Omental fat pad (tissue), 3 donors: ENCODE measurements at regions not wholly inside any gene's neighbourhood (a gene's known extent, or its start where the extent isn't known, plus 50 kb on each side); places are given as distances from the start of the nearest gene placed in this dataset.
"Not testable (repeated sequence)": the region's sequence is repeated elsewhere in the genome, so short reads cannot be mapped to it uniquely, and the experiment has no call there.

ENCODE experiments used
- ATAC-seq: fragments of 150-250 bp; one replicate; pipeline ENCODE4 v1.9.1; 2016; ENCODE audit warnings: mild to moderate bottlenecking, moderate library complexity; ENCODE audit not compliant: low FRiP score
- DNase-seq: peaks from one replicate; pipeline ENCODE4 v3.0.0-alpha.2; 2019; ENCODE audit warnings: low spot score
- TF ChIP-seq, protein P1 (sequence below), 3 donors: fragments of 450-650 bp; IDR thresholded peaks; one replicate each; pipeline ENCODE4 v1.5.1; 2016 to 2017; ENCODE audit warnings: antibody characterized with exemption in 3 of 3, mild to moderate bottlenecking in 3 of 3, moderate library complexity in 2 of 3

DNA sequence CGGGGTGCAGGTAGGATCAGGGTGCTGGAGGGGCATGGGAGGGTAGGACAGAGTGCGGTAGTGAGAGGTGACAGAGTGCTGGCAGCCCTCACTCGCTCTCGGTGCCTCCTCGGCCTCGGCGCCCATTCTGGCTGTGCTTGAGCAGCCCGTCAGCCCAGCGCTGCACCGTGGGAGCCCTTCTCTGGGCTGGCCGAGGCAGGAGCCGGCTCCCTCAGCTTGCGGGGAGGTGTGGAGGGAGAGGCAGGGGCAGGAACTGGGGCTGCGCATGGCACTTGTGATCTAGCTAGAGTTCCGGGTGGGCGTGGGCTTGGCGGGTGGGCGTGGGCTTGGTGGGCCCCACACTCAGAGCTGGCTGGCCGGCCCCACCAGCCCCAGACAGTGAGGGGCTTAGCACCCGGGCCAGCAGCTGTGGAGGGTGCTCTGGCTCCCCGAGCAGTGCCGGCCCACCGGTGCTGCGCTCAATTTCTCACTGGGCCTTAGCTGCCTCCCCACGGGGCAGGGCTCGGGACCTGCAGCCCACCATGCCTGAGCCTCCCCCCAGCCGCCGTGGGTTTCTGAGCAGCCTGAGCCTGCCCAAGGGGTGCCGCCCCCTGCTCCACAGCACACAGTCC is 112.8 kb upstream of the DUSP22 start:
- ATAC-seq: no peak

DNA sequence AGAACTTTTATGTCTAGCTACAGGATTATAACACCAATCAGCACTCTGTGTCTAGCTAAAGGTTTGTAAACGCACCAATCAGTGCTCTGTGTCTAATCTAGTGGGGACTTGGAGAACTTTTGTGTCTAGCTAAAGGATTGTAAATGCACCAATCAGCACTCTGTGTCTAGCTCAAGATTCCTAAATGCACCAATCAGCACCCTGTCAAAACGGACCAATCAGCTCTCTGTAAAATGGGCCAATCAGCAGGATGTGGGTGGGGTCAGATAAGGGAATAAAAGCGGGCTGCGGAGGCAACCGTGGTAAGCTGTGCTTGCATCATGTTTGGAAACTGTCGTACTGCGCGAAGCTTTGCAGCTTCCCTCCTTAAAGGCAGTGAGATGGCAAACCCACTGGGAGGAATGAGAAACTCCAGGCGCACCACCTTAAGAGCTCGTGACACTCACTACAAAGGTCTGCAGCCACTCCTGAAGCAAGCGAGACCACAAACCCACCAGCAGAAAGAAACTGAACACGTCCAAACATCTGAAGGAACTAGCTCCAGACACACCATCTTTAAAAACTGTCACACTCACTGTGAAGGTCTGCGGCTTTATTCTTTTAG is 112.1 kb upstream of the DUSP22 start:
- DNase-seq, ATAC-seq: not testable (repeated sequence)

More for the DNA sequence above, 112.8 kb upstream of the DUSP22 start:
- TF ChIP-seq, protein P1, sequence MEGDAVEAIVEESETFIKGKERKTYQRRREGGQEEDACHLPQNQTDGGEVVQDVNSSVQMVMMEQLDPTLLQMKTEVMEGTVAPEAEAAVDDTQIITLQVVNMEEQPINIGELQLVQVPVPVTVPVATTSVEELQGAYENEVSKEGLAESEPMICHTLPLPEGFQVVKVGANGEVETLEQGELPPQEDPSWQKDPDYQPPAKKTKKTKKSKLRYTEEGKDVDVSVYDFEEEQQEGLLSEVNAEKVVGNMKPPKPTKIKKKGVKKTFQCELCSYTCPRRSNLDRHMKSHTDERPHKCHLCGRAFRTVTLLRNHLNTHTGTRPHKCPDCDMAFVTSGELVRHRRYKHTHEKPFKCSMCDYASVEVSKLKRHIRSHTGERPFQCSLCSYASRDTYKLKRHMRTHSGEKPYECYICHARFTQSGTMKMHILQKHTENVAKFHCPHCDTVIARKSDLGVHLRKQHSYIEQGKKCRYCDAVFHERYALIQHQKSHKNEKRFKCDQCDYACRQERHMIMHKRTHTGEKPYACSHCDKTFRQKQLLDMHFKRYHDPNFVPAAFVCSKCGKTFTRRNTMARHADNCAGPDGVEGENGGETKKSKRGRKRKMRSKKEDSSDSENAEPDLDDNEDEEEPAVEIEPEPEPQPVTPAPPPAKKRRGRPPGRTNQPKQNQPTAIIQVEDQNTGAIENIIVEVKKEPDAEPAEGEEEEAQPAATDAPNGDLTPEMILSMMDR (IDR thresholded peaks at IDR 0.05): no peak
- DNase-seq: no peak

DNA sequence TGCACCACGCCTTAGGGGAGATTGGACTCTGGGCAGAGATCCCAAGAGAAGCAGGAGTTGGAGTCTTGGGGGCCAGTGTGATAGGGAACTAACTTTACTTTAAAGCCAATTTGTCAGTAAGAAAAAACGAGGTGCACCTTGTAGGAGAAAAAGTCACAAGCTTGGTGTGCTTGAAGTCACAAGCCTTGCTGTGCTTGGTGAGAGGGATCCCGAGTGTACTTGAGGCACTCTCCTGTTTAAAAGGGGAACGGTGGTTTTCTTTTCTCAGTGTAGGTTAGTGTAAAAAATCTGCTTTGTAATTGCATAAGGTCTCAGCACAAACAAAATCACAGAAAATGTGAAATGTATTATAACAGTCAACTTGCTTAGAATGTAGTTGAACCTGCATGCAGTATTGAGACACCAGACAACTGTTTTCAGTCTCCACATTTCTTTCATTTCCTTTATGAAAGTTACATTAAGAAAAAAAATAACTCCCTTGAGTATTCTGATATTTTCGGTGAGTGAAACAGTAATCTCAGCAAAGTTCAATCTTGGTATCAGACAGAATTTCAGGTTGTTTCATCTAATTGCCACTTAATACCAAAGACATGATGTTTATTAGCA is 111.1 kb upstream of the DUSP22 start:
- TF ChIP-seq, protein P1 (IDR thresholded peaks at IDR 0.05): no peak
- ATAC-seq (no peak), DNase-seq (no peak)

DNA sequence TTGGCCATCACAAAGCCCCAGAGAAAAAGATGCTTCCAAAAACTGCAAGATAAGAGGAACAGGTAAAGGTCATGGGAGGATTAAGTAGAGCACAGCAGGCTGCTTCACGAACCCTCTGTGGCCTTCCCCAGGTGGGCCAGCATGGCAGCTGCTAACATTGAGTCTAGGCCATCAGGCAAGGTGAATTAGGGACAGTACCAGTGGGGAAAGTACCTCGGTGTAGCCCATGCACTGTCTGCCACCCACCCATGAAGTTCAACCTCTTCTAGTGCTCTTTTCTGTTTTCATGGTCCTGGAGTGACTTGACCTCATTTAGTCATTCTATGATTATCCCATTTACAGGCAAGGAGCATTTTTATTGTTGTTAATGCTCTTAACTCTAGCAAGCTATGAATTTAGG is 108.6 kb upstream of the DUSP22 start:
- DNase-seq (no peak), ATAC-seq (no peak)
- TF ChIP-seq, protein P1 (IDR thresholded peaks at IDR 0.05): no peak

DNA sequence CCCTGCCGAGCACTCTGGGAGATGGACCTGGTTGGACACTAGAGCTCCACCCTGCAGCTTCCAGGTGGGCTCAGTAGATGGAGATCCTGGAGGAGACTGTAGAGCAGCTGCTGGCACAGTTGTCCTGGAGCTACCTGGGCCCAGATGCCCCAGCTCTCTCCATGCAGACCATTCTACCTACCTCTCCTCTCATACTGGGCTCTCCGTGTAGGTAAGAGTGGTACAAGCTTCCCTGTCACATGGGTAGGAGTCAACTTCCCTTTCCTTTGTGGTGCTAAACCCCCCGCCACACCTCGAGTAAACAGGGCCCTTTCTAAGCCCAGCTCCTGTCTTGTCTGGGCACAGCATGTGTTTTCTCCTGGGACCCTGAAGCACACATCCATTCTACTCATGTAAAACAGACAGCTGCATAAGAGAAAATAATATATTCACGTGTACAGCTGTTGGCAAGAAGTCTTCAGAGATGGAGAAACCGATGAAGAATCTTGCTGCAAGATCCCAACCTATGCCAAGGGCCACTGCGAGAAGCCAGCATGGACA is 108.1 kb upstream of the DUSP22 start:
- no peak for ATAC-seq
- TF ChIP-seq, protein P1 (IDR thresholded peaks at IDR 0.05): no peak
- no peak for DNase-seq

DNA sequence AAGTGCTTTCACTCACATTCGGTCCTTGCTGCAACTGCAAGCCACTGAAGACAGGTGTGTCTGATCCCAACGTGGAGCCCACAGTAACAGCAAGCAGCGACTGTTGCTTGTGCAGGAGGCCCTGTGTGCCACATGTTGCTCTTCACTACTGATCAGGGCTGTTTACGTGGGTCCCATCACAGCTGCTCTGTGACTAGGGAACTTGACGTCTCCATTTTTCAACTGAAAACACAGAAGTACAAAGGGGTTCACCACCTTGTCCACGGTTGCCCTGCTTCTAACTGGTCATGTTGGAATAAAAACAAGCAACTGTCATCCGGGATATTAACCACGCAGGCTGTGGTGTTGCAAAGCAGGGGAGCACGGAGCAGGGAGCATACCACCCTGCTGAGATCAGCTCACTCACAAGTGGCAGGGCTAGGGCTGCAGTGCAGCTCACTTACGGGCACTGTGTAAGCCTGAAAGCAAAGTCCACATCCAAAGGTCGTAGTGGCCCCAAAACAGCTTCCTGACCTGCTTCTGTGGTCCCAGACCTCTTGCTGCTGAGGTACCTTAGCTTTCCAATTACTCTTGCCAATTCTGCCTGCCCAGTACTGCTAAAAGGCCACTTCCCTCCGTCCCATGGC is 105.8 kb upstream of the DUSP22 start:
- no peak for DNase-seq
- ATAC-seq: no peak

More for the DNA sequence above, 105.8 kb upstream of the DUSP22 start:
- TF ChIP-seq, protein P1 (IDR thresholded peaks at IDR 0.05): no peak
